Activated T-cell treated with anti-CD3 and anti-CD28 coated beads, Interleukin-2, amount 50 U/mL, for 48 hours (primary cell): ENCODE measurements at regions not wholly inside any gene's neighbourhood (a gene's known extent, or its start where the extent isn't known, plus 50 kb on each side); places are given as distances from the start of the nearest gene placed in this dataset.
"Not testable (repeated sequence)": the region's sequence is repeated elsewhere in the genome, so short reads cannot be mapped to it uniquely, and the experiment has no call there.

ENCODE experiments used
- DNase-seq, 2 experiments: peaks; one replicate each; pipeline ENCODE4 v3.0.0-alpha.2; 2020

GRCh38 chr12:17695495-17695894 is 394.5 kb downstream of the RERGL start:
- DNase-seq: no peak

DNA sequence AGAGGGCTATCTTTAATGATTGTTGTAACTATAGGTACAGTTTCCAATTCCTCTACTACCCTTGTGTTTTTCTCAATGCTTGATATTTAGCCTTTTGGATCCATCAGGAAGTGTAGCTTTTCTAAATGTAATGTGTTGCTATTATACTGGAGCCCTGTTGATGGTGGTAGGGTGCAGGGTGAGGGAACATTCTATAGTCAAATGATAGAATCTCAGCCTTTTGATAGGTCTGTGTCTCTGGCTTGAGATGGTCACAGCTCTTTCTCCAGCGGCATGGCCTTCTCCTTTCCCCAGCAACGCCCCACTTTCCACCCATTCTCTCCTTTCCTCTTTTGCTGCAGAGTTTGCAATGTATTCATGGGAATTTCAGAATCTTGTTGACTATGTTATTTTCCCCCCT is 398.6 kb downstream of the RERGL start:
- DNase-seq: no peak

GRCh38 chr12:17680220-17680619 is 409.8 kb downstream of the RERGL start:
- DNase-seq: no peak

GRCh38 chr12:17666641-17667324 is 423.2 kb downstream of the RERGL start:
- no peak for DNase-seq

DNA sequence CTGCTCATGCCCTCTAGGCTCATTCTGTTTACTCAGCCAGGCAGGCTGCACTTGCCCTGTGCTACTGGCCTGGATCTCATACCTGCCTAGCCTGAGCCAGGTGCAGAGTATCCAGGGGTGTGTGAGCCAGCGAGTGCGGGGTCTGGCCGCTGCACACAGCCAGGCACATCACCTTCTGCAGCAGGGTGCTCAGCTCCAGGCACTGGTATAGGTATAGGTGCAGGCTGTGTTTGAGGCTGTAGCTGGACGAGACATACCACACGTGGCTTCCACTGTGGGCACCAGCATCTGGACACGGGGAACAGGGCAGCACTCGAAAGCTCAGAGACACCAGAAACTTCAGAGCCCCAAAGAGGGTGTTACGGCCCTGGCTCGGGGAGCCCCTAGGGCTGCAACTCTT is 424.2 kb downstream of the RERGL start:
- no peak for DNase-seq

GRCh38 chr12:17661250-17661649 is 428.7 kb downstream of the RERGL start:
- no peak for DNase-seq

- no peak for DNase-seq
These were observed 437.6 kb downstream of the RERGL start for GRCh38 chr12:17652436-17652835.

- no peak for DNase-seq
These were observed 447.7 kb downstream of the RERGL start for GRCh38 chr12:17642340-17642650.

DNA sequence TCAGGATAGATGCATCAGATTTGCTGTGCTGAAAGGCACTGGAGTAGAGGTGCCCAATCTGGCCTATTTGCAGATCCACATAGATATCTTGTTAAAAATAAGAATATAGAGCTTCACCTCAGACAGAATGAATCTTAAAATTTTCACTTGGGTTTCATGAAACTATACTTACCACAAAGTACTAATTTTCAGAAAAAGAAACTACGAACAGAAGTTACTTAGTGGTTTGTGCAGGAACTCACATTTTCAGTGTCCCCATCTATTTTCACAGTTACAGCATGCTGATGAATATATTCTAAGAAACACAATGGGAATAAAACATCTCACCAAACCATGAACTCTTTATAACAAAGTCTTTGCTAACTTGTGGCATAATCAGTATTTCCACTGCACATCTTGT is 449.4 kb downstream of the RERGL start:
- DNase-seq: no peak

- DNase-seq: no peak
These were observed 471.2 kb downstream of the RERGL start for GRCh38 chr12:17618831-17619230.

DNA sequence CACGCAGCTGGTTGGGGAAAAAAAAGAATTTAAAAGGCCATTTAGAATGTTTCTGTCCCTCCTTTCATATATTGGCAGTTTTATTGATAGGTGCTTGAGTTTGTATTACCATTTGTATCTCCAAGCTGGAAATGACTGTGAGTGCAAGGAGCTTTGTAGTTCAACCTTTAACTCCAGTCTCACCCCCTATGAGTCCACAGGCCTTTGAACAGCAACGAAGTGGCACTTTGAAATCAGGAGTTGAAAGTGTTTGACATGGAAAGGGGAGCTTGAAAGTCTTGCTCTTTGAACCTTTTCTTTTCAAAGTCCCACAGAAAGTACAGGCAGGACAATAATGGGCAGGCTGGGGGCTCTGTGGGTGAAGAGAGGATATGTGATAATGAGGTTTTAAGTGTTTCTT is 480.3 kb downstream of the RERGL start:
- no peak for DNase-seq

- no peak for DNase-seq
These were observed 480.8 kb downstream of the RERGL start for GRCh38 chr12:17609153-17609552.

GRCh38 chr12:17595111-17595510 is 494.9 kb downstream of the RERGL start:
- DNase-seq: no peak

GRCh38 chr12:17593715-17594406 is 496.1 kb downstream of the RERGL start:
- DNase-seq: no peak

DNA sequence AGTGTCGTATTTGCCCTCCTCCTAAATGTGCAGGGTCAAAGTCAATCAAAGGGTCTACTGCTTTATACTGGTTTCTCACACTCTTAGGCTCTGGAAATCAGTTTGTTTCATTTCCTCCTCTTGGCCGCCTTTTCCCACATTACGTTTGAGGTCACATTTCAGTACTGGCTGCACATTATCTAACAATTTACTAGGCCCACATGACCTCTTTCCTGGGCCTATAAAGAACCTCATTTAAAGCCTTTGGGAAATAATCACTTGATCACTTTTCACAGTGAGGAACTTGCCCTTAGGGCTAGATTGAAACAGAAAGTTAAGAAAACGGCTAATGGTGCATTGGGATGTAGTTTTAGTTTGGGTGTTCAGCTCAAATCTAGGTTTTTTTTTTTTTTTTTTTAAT is 497.5 kb downstream of the RERGL start:
- no peak for DNase-seq

DNA sequence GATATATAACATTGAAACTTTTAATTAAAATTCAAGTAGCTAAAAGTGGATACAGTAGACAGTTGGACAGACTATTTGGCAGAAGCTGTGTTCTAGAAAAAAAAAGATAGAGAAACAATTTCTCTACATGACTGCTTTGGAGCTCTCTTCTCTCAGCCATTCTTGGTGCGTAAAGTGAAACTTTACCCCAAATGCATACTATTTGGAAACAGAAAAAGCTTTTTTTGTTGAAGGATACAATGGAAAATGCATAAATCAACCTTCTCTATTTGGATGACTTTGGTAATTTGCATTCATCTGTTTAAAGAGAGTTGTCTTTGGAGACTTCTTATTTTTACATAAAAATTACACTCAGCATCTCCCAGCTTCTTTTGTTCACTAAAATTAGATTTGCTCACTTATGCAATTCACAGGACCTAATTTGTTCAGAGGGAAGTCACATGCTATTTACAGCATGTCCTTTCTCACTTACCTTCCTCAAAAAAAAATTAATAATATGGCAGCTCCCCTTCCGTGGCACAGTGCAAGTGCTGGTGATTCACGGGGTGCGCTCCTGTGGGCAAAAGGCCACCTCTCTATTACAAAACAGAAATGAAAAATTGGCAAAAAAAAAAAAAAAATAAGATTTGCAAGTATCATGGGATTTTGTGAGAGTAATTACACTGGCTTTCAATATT is 498.9 kb downstream of the RERGL start:
- DNase-seq: no peak

DNA sequence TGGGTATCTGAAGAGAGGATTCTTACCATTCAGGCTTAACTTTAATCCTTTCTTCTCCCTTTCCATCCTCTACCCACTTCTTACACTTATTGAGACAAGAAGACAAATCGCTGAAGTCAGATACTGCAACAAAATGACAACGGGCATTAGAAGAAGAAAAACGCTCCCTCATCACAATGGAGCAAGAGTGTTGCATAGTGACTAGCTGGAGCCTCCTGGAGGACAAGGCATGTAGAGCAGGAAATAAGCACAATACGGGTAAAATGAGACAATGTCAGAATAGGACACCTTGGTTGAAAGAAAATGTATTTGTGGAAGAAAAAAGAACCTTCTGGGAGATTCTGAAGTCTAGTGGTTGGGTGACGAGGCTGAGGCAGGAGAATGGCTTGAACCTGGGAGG is 501.0 kb downstream of the RERGL start:
- no peak for DNase-seq

DNA sequence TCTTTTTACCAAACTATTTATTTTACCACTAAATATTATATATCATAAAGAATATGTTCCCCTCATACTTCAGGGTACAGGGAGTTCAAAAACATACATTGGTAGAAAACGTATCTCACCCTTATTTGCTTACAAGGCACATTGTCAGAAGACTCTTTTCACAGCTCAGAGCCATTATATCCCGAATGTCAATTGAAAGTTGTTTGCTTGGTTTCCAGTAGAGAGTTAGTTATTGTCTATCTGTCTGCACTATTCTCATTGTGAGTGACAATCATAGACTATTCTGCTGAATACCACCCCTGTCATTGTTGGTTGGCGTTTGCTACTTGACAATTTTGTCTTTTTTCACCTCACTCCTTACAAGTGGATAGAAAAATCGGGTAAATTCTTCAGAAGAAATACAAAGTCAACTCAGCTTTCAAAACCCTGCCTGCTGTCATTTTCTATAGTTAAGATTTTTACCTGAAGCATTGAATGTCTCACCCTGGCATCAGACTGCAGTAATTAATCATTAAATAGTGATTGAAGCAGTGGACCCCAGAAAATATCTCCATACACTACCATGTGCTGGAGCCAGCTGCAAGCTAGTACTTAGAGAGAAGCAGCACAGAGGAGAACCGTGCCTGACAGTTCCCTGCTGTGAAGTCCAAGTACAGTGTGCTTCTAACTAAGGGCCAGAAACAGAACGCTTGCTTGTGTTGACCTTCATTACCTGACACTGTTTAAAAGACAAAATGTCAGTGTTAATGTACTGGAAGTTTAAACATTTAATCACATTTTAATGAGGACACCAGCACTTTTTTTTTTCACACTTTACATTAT is 510.6 kb downstream of the RERGL start:
- no peak for DNase-seq

GRCh38 chr12:17577405-17577804 is 512.6 kb downstream of the RERGL start:
- no peak for DNase-seq

- DNase-seq: no peak
These were observed 517.7 kb downstream of the RERGL start for GRCh38 chr12:17572250-17572649.

DNA sequence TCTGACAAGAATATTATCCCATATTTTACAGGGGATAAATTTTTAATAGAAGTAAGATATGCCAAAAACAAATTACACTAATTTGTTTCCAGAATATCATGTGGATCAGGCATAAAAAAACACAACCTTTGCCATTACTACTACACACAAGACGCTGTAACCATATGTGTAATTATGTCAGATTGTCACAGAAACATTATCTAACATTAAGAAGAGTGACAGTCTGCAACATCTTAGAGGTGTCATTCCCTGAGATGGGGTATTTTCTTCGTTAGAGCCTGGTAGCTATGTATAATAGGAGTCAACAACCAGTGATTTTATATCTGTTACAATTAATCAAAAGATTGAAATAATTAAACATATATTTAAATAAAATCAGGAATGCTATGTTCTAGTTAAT is 518.9 kb downstream of the RERGL start:
- DNase-seq: no peak

DNA sequence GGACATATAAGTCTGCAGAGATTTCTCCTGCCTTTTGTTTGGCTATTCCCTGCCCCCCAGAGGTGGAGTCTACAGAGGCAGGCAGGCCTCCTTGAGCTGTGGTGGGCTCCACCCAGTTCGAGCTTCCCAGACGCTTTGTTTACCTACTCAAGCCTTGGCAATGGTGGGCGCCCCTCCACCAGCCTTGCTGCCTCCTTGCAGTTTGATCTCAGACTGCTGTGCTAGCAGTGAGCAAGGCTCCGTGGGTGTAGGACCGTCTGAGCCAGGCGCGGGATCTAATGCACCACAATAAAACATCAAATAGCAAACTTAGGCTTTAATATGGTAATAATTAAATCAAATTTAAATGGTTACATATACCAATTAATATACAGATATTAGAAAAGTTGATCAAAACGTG is 525.4 kb downstream of the RERGL start:
- DNase-seq: not testable (repeated sequence)

DNA sequence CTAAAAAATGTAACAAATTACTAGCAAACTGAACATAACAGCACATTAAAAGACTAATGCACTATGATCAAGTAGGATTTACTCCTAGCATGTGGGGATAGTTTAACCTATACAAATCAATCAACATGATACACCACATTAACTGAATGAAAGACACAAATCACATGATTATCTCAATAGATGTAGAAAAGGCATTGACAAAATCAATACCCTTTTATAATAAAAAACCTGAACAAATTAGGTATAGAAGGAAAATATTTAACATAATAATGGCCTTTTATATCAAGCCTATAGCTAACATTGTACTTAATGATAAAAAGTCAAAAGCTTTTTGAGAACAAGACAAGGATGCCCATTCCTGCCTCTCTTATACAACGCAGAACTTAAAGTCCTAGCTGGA is 540.0 kb downstream of the RERGL start:
- no peak for DNase-seq

GRCh38 chr12:17540921-17541320 is 549.1 kb downstream of the RERGL start:
- DNase-seq: no peak
